Mesendoderm (in vitro differentiated cells): ENCODE measurements at regions not wholly inside any gene's neighbourhood (a gene's known extent, or its start where the extent isn't known, plus 50 kb on each side); places are given as distances from the start of the nearest gene placed in this dataset.

Experiments used
- DNase-seq: peaks from one replicate; pipeline ENCODE4 v3.0.0; 2013
- H2AK5ac ChIP-seq: 2 replicates; pipeline ENCODE4 v1.6.1; 2013; ENCODE audit warnings: low read length, inconsistent platforms
- H2BK120ac ChIP-seq: 2 replicates; pipeline ENCODE4 v1.6.1; 2013; ENCODE audit warnings: low read depth, mild to moderate bottlenecking, low read length, moderate library complexity, mixed read lengths
- H2BK15ac ChIP-seq: replicated peaks from 2 replicates; pipeline ENCODE4 v1.6.1; 2013; ENCODE audit warnings: low read depth, mild to moderate bottlenecking, moderate library complexity
- H2BK5ac ChIP-seq: 2 replicates; pipeline ENCODE4 v1.6.1; 2013; ENCODE audit warnings: low read length, inconsistent platforms
- H3K18ac ChIP-seq: 2 replicates; pipeline ENCODE4 v1.6.1; 2013; ENCODE audit warnings: mild to moderate bottlenecking, low read length, mixed read lengths
- H3K23ac ChIP-seq: one replicate; pipeline ENCODE4 v1.6.1; 2013; ENCODE audit warnings: low read length
- H3K27ac ChIP-seq: 2 replicates; pipeline ENCODE4 v1.5.1; 2013; ENCODE audit warnings: low read depth, mild to moderate bottlenecking, inconsistent platforms, low read length, moderate library complexity
- H3K27me3 ChIP-seq: 2 replicates; pipeline ENCODE4 v1.6.1; 2013; ENCODE audit warnings: low read length, control low read depth, mild to moderate bottlenecking, inconsistent platforms; ENCODE audit not compliant: insufficient read depth, poor library complexity
- H3K36me3 ChIP-seq: 2 replicates; pipeline ENCODE4 v1.6.1; 2013; ENCODE audit warnings: low read length, inconsistent platforms; ENCODE audit not compliant: control insufficient read depth, insufficient read depth
- H3K4ac ChIP-seq: one replicate; pipeline ENCODE4 v1.6.1; 2013; ENCODE audit warnings: low read depth, mild to moderate bottlenecking, low read length, moderate library complexity
- H3K4me1 ChIP-seq: 2 replicates; pipeline ENCODE4 v1.6.1; 2013; ENCODE audit warnings: low read depth, low read length, inconsistent platforms; ENCODE audit not compliant: control insufficient read depth
- H3K4me2 ChIP-seq: 2 replicates; pipeline ENCODE4 v1.6.1; 2013; ENCODE audit warnings: low read length
- H3K4me3 ChIP-seq: 2 replicates; pipeline ENCODE4 v1.5.1; 2013; ENCODE audit warnings: mild to moderate bottlenecking, low read length
- H3K56ac ChIP-seq: one replicate; pipeline ENCODE4 v1.6.1; 2013; ENCODE audit warnings: low read length
- H3K79me1 ChIP-seq: 2 replicates; pipeline ENCODE4 v1.6.1; 2013; ENCODE audit warnings: low read length, inconsistent platforms
- H3K79me2 ChIP-seq: 2 replicates; pipeline ENCODE4 v1.6.1; 2013; ENCODE audit warnings: mild to moderate bottlenecking, low read length; ENCODE audit not compliant: control insufficient read depth, insufficient read depth
- H3K9ac ChIP-seq: 2 replicates; pipeline ENCODE4 v1.6.1; 2013; ENCODE audit warnings: low read length, inconsistent platforms
- H4K5ac ChIP-seq: one replicate; pipeline ENCODE4 v1.6.1; 2013; ENCODE audit warnings: low read length
- H4K8ac ChIP-seq: one replicate; pipeline ENCODE4 v1.6.1; 2013; ENCODE audit warnings: low read depth, mild to moderate bottlenecking, control low read depth, low read length, moderate library complexity
- whole genome bisulfite sequencing: extraction: QIAGEN DNeasy Blood & Tissue Kit; methylation state at CpG from one replicate; pipeline ENCODE4 v1.1.7; 2013; ENCODE audit warnings: low lambda C conversion rate, missing lambda C conversion rate; ENCODE audit not compliant: insufficient coverage; ENCODE audit errors: extremely low coverage; 5-methylcytosine and 5-hydroxymethylcytosine counted together

DNA sequence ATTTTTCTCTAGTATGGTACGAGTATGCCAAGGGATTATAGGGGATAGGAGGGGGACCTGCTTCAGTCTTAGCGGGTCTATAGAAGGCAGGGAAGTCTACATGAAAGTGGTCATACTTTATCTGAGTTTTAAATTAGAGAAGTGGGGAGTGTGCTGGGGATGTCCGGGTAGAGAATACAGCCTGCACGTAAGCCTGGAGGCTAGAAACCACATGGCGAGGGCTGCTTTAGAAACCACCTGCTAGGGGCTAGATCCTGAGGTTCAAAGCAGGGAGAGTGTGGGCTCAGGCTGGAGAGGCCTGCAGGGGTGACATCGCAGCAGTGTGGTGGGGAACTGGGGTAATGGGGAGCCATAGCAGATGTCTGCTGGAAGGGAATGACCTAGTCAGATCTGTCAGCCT lies 85.2 kb downstream of the VEGFA start:
- no peaks in the 10 kb centered on the region for H3K27me3 ChIP-seq
- H3K56ac ChIP-seq: no peak overlapping the region
- H4K8ac ChIP-seq: no peak overlapping the region
- H3K9ac ChIP-seq: no peak overlapping the region
- no peak overlapping the region for H3K4ac ChIP-seq
- no peaks in the 10 kb centered on the region for H3K79me1 ChIP-seq
- H3K4me1 ChIP-seq: no peaks in the 10 kb centered on the region
- H2AK5ac ChIP-seq: no peak overlapping the region
- no peaks in the 10 kb centered on the region for H3K79me2 ChIP-seq
- no peak overlapping the region for H2BK120ac ChIP-seq
- H3K4me3 ChIP-seq: no peak overlapping the region
- H3K36me3 ChIP-seq: no peaks in the 10 kb centered on the region
- no peak for DNase-seq
- WGBS: no CpG with 5 or more reads among the region's 6 CpGs
- no peak overlapping the region for H3K4me2 ChIP-seq
- H2BK15ac ChIP-seq: no peak overlapping the region
- H3K27ac ChIP-seq: no peak overlapping the region
- H2BK5ac ChIP-seq: no peak overlapping the region
- H3K18ac ChIP-seq: no peak overlapping the region
- no peak overlapping the region for H4K5ac ChIP-seq
- no peak overlapping the region for H3K23ac ChIP-seq

DNA sequence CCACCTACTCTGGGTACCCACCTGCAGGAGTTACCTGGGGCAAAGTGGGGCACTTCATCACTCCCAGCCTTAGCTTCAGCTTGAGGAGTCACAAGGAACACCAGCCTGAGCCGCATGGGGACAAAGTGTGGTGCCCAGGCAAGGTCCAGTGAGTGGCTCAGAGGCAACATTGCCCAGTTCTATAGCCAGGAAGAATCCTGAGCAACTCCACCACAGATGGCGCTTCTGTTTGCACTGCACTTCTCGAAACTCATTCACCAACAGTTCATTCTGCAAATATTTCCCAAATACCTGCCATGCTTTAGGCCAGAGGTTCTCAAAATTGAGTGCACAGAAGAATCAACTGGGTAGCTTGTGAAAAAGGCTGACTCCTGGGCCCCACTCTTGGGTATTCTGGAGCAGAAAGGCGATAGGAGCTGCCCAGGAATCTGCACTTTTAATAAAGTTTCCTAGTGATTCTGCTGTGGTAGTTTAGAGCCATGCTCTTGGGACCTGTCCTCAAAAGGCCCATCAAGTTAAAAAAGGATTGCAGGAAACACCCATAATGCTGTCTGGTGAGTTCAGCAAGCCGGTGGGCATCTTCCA lies 83.1 kb downstream of the VEGFA start:
- Histone ChIP-seq H3K4ac (no peak overlapping the region), H4K8ac (no peak overlapping the region), H3K27me3 (no peaks in the 10 kb centered on the region), H3K4me1 (no peaks in the 10 kb centered on the region), H3K79me2 (no peaks in the 10 kb centered on the region), H2BK5ac (no peak overlapping the region), H2BK15ac (no peak overlapping the region), H2BK120ac (no peak overlapping the region), H3K4me3 (no peak overlapping the region), H3K9ac (no peak overlapping the region), H3K79me1 (no peaks in the 10 kb centered on the region), H4K5ac (no peak overlapping the region), H3K4me2 (no peak overlapping the region), H3K36me3 (no peaks in the 10 kb centered on the region), H3K56ac (no peak overlapping the region), H3K18ac (no peak overlapping the region), H3K23ac (no peak overlapping the region), H2AK5ac (no peak overlapping the region), H3K27ac (no peak overlapping the region)
- no CpG with 5 or more reads among the region's 5 CpGs for WGBS
- DNase-seq: no peak

DNA sequence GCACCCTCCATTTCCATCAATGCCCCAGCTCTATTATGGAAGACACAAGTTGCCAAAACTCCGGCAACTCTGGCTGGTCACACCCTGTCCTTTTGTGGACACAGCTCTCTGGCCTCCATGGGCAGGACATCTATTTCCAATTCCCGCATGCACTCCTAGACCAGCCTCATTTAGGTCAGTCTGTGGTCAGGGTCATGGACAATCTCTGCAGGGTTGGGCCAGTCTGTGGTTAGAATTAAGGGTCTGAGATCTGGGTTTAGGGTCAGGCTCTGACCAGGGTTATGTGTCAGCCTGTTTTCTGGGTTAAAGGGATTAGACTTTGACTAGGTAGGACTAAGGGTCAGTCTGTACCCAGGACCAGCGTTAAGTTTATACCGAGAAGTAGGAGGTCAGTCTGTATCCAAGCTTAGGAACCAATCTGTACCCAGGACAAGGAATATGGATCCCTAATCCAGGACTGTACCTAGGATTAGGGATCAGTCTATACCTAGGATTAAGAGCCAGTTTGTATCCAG lies 82.4 kb downstream of the VEGFA start:
- H3K27ac ChIP-seq: no peak overlapping the region
- H3K18ac ChIP-seq: no peak overlapping the region
- H3K79me2 ChIP-seq: no peaks in the 10 kb centered on the region
- no peak overlapping the region for H2BK5ac ChIP-seq
- no peak overlapping the region for H3K4ac ChIP-seq
- H2BK15ac ChIP-seq: no peak overlapping the region
- H3K27me3 ChIP-seq: no peaks in the 10 kb centered on the region
- no peak for DNase-seq
- no peak overlapping the region for H3K4me2 ChIP-seq
- no peak overlapping the region for H3K23ac ChIP-seq
- WGBS: no CpG with 5 or more reads among the region's 4 CpGs
- H3K9ac ChIP-seq: no peak overlapping the region
- no peak overlapping the region for H2AK5ac ChIP-seq
- H4K5ac ChIP-seq: no peak overlapping the region
- H2BK120ac ChIP-seq: no peak overlapping the region
- no peaks in the 10 kb centered on the region for H3K36me3 ChIP-seq
- H3K79me1 ChIP-seq: no peaks in the 10 kb centered on the region
- no peak overlapping the region for H3K4me3 ChIP-seq
- H3K56ac ChIP-seq: no peak overlapping the region
- H4K8ac ChIP-seq: no peak overlapping the region
- no peaks in the 10 kb centered on the region for H3K4me1 ChIP-seq

DNA sequence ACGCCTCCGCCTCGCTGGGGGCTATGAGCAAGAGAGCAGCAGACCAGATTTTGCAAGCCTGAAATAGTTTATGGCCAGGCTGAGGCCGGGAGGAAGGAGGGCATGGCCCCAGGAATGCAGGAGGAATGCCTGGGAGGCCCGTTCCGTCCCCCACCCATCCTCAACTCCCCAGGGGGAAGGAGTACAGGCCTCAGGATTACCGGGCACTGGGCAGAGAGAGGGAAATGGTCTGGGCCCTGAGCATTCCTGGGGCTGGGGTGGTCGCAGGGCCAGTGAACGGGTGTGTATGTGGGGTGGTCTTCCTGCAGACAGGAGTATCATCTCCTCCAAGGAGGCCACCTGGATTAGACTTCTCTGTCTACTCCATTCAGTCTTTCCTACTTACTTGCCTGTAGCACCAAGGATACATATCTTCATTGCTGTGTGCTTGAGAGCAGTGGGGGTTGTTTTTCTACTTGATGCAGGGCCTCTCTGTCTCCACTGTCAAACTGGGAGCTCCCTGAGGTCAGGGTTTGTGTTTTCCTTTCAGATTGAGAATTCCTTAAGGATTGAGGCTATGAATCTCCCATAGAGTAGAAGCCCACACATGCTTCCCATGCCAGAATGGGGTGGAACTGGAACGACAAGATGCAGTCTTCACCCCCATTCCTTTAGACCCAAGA lies 81.3 kb downstream of the VEGFA start:
- H3K27ac ChIP-seq: no peak overlapping the region
- no peak overlapping the region for H3K4me3 ChIP-seq
- peak overlapping the region; percentile 37 for H3K56ac ChIP-seq
- H3K27me3 ChIP-seq: no peaks in the 10 kb centered on the region
- no peaks in the 10 kb centered on the region for H3K79me1 ChIP-seq
- no peak overlapping the region for H3K4ac ChIP-seq
- H3K79me2 ChIP-seq: no peaks in the 10 kb centered on the region
- no peak overlapping the region for H4K5ac ChIP-seq
- WGBS: no CpG with 5 or more reads among the region's 10 CpGs
- no peak overlapping the region for H2AK5ac ChIP-seq
- H2BK120ac ChIP-seq: no peak overlapping the region
- no peak overlapping the region for H4K8ac ChIP-seq
- no peak overlapping the region for H3K4me2 ChIP-seq
- no peak overlapping the region for H3K18ac ChIP-seq
- H2BK5ac ChIP-seq: no peak overlapping the region
- H3K9ac ChIP-seq: no peak overlapping the region
- peak; percentile 76 for DNase-seq
- H3K4me1 ChIP-seq: no peaks in the 10 kb centered on the region
- no peak overlapping the region for H3K23ac ChIP-seq
- H3K36me3 ChIP-seq: no peaks in the 10 kb centered on the region
- no peak overlapping the region for H2BK15ac ChIP-seq

DNA sequence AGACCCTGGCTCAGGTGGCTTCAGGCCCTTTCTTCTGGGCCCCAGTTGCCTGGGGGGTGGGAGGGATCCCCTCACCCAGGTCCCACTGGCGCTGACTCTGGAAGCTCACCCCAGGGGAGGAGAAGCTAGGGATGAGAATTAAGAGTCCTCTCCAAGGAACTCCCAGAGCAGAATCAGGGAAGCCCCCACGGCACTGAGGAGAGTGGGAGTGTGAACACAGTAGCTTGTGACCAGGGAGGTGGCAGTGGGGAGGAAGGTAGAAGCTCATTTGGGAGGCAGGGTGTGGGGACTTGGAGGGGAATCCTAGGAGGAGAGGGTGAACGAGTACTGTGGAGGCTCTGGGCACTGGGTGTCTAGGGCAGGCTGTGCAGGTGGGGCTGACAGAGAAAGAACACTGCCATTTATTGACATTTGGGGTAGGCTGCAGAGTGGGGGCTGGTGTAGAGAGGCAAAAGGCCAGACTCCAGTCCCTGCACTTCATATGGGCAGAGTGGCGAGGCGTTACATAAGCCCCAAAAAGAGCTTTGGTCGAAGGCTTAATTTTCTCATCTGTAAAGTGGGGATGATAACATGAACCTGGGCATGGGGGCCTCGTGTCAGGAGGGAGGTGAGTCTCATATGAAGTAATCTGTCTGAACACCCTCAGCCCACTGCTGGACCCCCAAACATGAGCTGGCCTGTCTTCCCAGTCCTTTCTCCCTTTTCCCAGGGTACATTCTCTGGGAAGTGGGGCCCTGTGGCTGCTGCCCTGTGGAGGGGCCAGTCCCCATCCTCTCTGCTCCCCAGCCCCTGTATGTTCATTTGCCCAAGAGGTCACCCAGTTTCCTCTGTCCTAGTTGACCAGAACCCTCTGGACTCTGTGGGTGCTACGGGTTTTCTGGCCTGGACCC lies 80.5 kb downstream of the VEGFA start:
- H3K79me2 ChIP-seq: no peaks in the 10 kb centered on the region
- H4K8ac ChIP-seq: no peak overlapping the region
- H3K27ac ChIP-seq: no peak overlapping the region
- no peak overlapping the region for H3K4me2 ChIP-seq
- H3K4me3 ChIP-seq: no peak overlapping the region
- no peaks in the 10 kb centered on the region for H3K4me1 ChIP-seq
- no peak for DNase-seq
- no peak overlapping the region for H2BK120ac ChIP-seq
- no CpG with 5 or more reads among the region's 8 CpGs for WGBS
- H2BK15ac ChIP-seq: no peak overlapping the region
- no peaks in the 10 kb centered on the region for H3K27me3 ChIP-seq
- H3K56ac ChIP-seq: peak overlapping the region; percentile 37
- no peak overlapping the region for H3K4ac ChIP-seq
- H4K5ac ChIP-seq: no peak overlapping the region
- no peaks in the 10 kb centered on the region for H3K79me1 ChIP-seq
- no peaks in the 10 kb centered on the region for H3K36me3 ChIP-seq
- no peak overlapping the region for H3K18ac ChIP-seq
- no peak overlapping the region for H3K23ac ChIP-seq
- no peak overlapping the region for H2BK5ac ChIP-seq
- H3K9ac ChIP-seq: no peak overlapping the region
- no peak overlapping the region for H2AK5ac ChIP-seq
